ENCODE measurements at regions not wholly inside any gene's neighbourhood (a gene's known extent, or its start where the extent isn't known, plus 50 kb on each side); places are given as distances from the start of the nearest gene placed in this dataset.
"Not testable (repeated sequence)": the region's sequence is repeated elsewhere in the genome, so short reads cannot be mapped to it uniquely, and the experiment has no call there.

- H3K9me3 ChIP-seq (ENCODE audit: low read depth, low read length) = no peaks in the 10 kb centered on the region
Observed at GRCh38 chr12:34233618-34234017, 211.3 kb downstream of the ALG10 start.

GRCh38 chr12:34236073-34236472 lies 213.8 kb downstream of the ALG10 start:
- no peak for TF ChIP-seq CTCF (IDR thresholded peaks at IDR 0.05; ENCODE audit: extremely low read depth, low read depth, low read length)
- H3K4me1 ChIP-seq (ENCODE audit: insufficient read depth, low read length) = no peaks in the 10 kb centered on the region
- H4K20me1 ChIP-seq (ENCODE audit: insufficient read depth, low read length) = no peaks in the 10 kb centered on the region
- no peaks in the 10 kb centered on the region for H3K36me3 ChIP-seq (ENCODE audit: insufficient read depth, low read length)
- no peaks in the 10 kb centered on the region for H3K27me3 ChIP-seq (ENCODE audit: insufficient read depth, low read length)
- H2AFZ ChIP-seq (ENCODE audit: low read length) = no peak overlapping the region
- no peak overlapping the region for H3K27ac ChIP-seq (ENCODE audit: low read depth, low read length)
- DNase-seq (ENCODE audit: insufficient read length, low spot score, missing footprints) = no peak
- H3K9me3 ChIP-seq (ENCODE audit: low read depth, low read length) = no peaks in the 10 kb centered on the region
- no peak overlapping the region for H3K4me2 ChIP-seq (ENCODE audit: insufficient read depth, low read length)
- no peaks in the 10 kb centered on the region for H3K79me2 ChIP-seq (ENCODE audit: insufficient read depth, low read length)
- H3K4me3 ChIP-seq (ENCODE audit: insufficient read depth, low read length) = no peak overlapping the region

More at GRCh38 chr12:34233618-34234017, 211.3 kb downstream of the ALG10 start:
- Histone ChIP-seq H3K4me2 (ENCODE audit: insufficient read depth, low read length) (no peak overlapping the region), H3K79me2 (ENCODE audit: insufficient read depth, low read length) (no peaks in the 10 kb centered on the region), H3K27me3 (ENCODE audit: insufficient read depth, low read length) (no peaks in the 10 kb centered on the region), H4K20me1 (ENCODE audit: insufficient read depth, low read length) (no peaks in the 10 kb centered on the region), H2AFZ (ENCODE audit: low read length) (no peak overlapping the region), H3K4me1 (ENCODE audit: insufficient read depth, low read length) (no peaks in the 10 kb centered on the region), H3K4me3 (ENCODE audit: insufficient read depth, low read length) (no peak overlapping the region), H3K36me3 (ENCODE audit: insufficient read depth, low read length) (no peaks in the 10 kb centered on the region), H3K27ac (ENCODE audit: low read depth, low read length) (no peak overlapping the region)
- no peak for TF ChIP-seq CTCF (IDR thresholded peaks at IDR 0.05; ENCODE audit: extremely low read depth, low read depth, low read length)
- no peak for DNase-seq (ENCODE audit: insufficient read length, low spot score, missing footprints)

- Histone ChIP-seq H3K4me2 (ENCODE audit: insufficient read depth, low read length) (no peak overlapping the region), H3K79me2 (ENCODE audit: insufficient read depth, low read length) (no peaks in the 10 kb centered on the region), H3K27me3 (ENCODE audit: insufficient read depth, low read length) (no peaks in the 10 kb centered on the region), H3K9me3 (ENCODE audit: low read depth, low read length) (no peaks in the 10 kb centered on the region), H3K36me3 (ENCODE audit: insufficient read depth, low read length) (no peaks in the 10 kb centered on the region), H2AFZ (ENCODE audit: low read length) (no peak overlapping the region), H3K4me3 (ENCODE audit: insufficient read depth, low read length) (no peak overlapping the region), H4K20me1 (ENCODE audit: insufficient read depth, low read length) (no peaks in the 10 kb centered on the region), H3K27ac (ENCODE audit: low read depth, low read length) (no peak overlapping the region), H3K4me1 (ENCODE audit: insufficient read depth, low read length) (no peaks in the 10 kb centered on the region)
- DNase-seq (ENCODE audit: insufficient read length, low spot score, missing footprints) = no peak
- TF ChIP-seq CTCF (IDR thresholded peaks at IDR 0.05; ENCODE audit: extremely low read depth, low read depth, low read length) = no peak
Observed at GRCh38 chr12:34244608-34245007, 222.3 kb downstream of the ALG10 start.

- H3K9me3 ChIP-seq (ENCODE audit: low read depth, low read length) = no peaks in the 10 kb centered on the region
- no peak overlapping the region for H3K27ac ChIP-seq (ENCODE audit: low read depth, low read length)
- TF ChIP-seq CTCF (IDR thresholded peaks at IDR 0.05; ENCODE audit: extremely low read depth, low read depth, low read length) = no peak
- no peaks in the 10 kb centered on the region for H3K4me1 ChIP-seq (ENCODE audit: insufficient read depth, low read length)
- DNase-seq (ENCODE audit: insufficient read length, low spot score, missing footprints) = no peak
- H3K79me2 ChIP-seq (ENCODE audit: insufficient read depth, low read length) = no peaks in the 10 kb centered on the region
- H3K27me3 ChIP-seq (ENCODE audit: insufficient read depth, low read length) = no peaks in the 10 kb centered on the region
- H3K4me2 ChIP-seq (ENCODE audit: insufficient read depth, low read length) = no peak overlapping the region
- H4K20me1 ChIP-seq (ENCODE audit: insufficient read depth, low read length) = no peaks in the 10 kb centered on the region
- H2AFZ ChIP-seq (ENCODE audit: low read length) = no peak overlapping the region
- no peak overlapping the region for H3K4me3 ChIP-seq (ENCODE audit: insufficient read depth, low read length)
- no peaks in the 10 kb centered on the region for H3K36me3 ChIP-seq (ENCODE audit: insufficient read depth, low read length)
Observed at GRCh38 chr12:34249271-34249670, 227.0 kb downstream of the ALG10 start.

GRCh38 chr12:34251879-34252278 lies 229.6 kb downstream of the ALG10 start:
- not testable (repeated sequence) for DNase-seq (ENCODE audit: insufficient read length, low spot score, missing footprints); H3K36me3 ChIP-seq (ENCODE audit: insufficient read depth, low read length); H3K4me3 ChIP-seq (ENCODE audit: insufficient read depth, low read length); H3K4me1 ChIP-seq (ENCODE audit: insufficient read depth, low read length); H3K4me2 ChIP-seq (ENCODE audit: insufficient read depth, low read length); H3K27me3 ChIP-seq (ENCODE audit: insufficient read depth, low read length); H2AFZ ChIP-seq (ENCODE audit: low read length); H4K20me1 ChIP-seq (ENCODE audit: insufficient read depth, low read length); H3K27ac ChIP-seq (ENCODE audit: low read depth, low read length); H3K9me3 ChIP-seq (ENCODE audit: low read depth, low read length); H3K79me2 ChIP-seq (ENCODE audit: insufficient read depth, low read length)
